ENCODE measurements at regions not wholly inside any gene's neighbourhood (a gene's known extent, or its start where the extent isn't known, plus 50 kb on each side); places are given as distances from the start of the nearest gene placed in this dataset.

DNA sequence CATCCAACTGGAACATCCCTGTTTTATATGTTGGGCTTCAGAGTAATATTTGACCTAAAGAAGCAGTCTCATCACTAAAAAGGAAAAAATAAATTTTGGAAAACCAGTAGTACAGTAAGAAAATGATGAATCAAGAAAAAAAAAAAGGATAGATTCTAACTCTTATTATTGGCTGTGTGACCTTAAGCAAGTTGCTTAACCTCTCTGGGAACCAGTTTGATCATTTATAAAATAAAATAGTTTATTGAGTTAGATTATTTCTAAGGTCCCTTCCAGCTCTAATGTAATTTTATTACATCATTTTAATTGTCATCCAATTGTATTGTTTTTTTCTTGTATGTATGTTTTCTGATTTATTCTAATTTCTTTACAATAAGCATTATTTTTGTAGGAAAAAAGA, 127.0 kb downstream of the PRELID2 start:
- H3K4me3 Mint-ChIP-seq = no peak overlapping the region
- Histone ChIP-seq H3K27ac (ENCODE audit: insufficient read depth, low read length, poor library complexity, severe bottlenecking) (no peak overlapping the region), H3K9me3 (ENCODE audit: control insufficient read depth in 2 of 2, low read length in 2 of 2) (no peaks in the 10 kb centered on the region), H3K4me3 (ENCODE audit: low read depth, low read length) (no peak overlapping the region), H3K27me3 (ENCODE audit: control insufficient read depth, insufficient read depth, low read length) (no peaks in the 10 kb centered on the region), H3K4me1 (ENCODE audit: control insufficient read depth, insufficient read depth, low read length, poor library complexity, severe bottlenecking) (no peaks in the 10 kb centered on the region), H3K36me3 (ENCODE audit: control insufficient read depth, insufficient read depth, low read length) (no peaks in the 10 kb centered on the region)
- H3K4me1 Mint-ChIP-seq = no peaks in the 10 kb centered on the region
- ATAC-seq (ENCODE audit: low read depth in 2 of 2) (no peak), DNase-seq (no peak)
- H3K9me3 Mint-ChIP-seq = no peaks in the 10 kb centered on the region
- H3K27ac Mint-ChIP-seq = no peak overlapping the region
- peaks cover 4% of the 10 kb centered on the region for H3K27me3 Mint-ChIP-seq
- H3K36me3 Mint-ChIP-seq = no peaks in the 10 kb centered on the region

DNA sequence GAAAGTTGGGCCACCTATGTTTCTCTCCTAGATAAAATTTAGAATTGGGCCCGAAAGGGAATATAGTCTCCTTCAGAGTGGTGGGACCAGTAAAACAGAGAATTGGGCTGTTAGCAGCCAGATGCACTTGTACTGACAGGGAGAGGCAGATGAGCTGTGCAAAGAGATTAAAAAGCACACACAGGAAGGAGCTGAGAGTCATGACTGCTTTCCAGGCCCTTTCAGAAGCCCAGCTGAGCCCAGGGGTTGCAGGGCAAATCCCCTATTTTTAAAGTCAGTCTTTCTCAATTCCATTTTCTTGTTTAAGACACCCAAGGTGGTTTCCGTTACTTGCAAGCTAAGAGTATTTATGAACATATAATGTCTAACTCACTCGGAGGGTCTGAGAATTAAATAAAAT, 130.4 kb downstream of the PRELID2 start:
- no peaks in the 10 kb centered on the region for H3K4me1 Mint-ChIP-seq
- no peak overlapping the region for H3K4me3 Mint-ChIP-seq
- H3K36me3 ChIP-seq (ENCODE audit: control insufficient read depth, insufficient read depth, low read length) = no peaks in the 10 kb centered on the region
- H3K36me3 Mint-ChIP-seq = no peaks in the 10 kb centered on the region
- H3K4me1 ChIP-seq (ENCODE audit: control insufficient read depth, insufficient read depth, low read length, poor library complexity, severe bottlenecking) = no peaks in the 10 kb centered on the region
- H3K27me3 Mint-ChIP-seq = no peaks in the 10 kb centered on the region
- H3K9me3 ChIP-seq (ENCODE audit: control insufficient read depth in 2 of 2, low read length in 2 of 2) = no peaks in the 10 kb centered on the region
- H3K9me3 Mint-ChIP-seq = no peaks in the 10 kb centered on the region
- H3K4me3 ChIP-seq (ENCODE audit: low read depth, low read length) = no peak overlapping the region
- DNase-seq = no peak
- no peak overlapping the region for H3K27ac ChIP-seq (ENCODE audit: insufficient read depth, low read length, poor library complexity, severe bottlenecking)
- no peak overlapping the region for H3K27ac Mint-ChIP-seq
- ATAC-seq (ENCODE audit: low read depth in 2 of 2) = no peak
- H3K27me3 ChIP-seq (ENCODE audit: control insufficient read depth, insufficient read depth, low read length) = no peaks in the 10 kb centered on the region

DNA sequence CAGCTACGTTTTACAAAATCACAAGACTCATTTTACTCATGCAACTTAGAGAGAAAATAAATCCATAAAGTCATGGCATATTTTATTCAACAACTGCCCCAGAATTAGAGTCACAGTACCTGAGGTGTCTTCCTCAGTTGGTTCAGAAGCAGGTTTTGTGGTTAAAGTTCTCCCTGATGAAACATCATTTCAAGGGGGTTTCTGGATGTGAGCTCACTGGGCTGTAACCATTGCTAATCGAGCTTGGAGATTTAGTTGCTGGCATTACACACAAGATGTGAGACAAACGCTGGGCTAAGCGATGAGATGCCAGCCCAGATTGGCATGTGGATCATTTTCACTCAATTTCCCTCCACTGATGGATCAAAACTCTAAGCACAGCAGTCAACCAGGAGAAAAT, 131.3 kb downstream of the PRELID2 start:
- H3K27ac ChIP-seq (ENCODE audit: insufficient read depth, low read length, poor library complexity, severe bottlenecking) = no peak overlapping the region
- no peaks in the 10 kb centered on the region for H3K27me3 ChIP-seq (ENCODE audit: control insufficient read depth, insufficient read depth, low read length)
- H3K36me3 ChIP-seq (ENCODE audit: control insufficient read depth, insufficient read depth, low read length) = no peaks in the 10 kb centered on the region
- Mint-ChIP-seq H3K9me3 (no peaks in the 10 kb centered on the region), H3K4me3 (no peak overlapping the region), H3K36me3 (no peaks in the 10 kb centered on the region), H3K27ac (no peak overlapping the region), H3K27me3 (no peaks in the 10 kb centered on the region), H3K4me1 (no peaks in the 10 kb centered on the region)
- no peaks in the 10 kb centered on the region for H3K4me1 ChIP-seq (ENCODE audit: control insufficient read depth, insufficient read depth, low read length, poor library complexity, severe bottlenecking)
- H3K9me3 ChIP-seq (ENCODE audit: control insufficient read depth in 2 of 2, low read length in 2 of 2) = no peaks in the 10 kb centered on the region
- no peak overlapping the region for H3K4me3 ChIP-seq (ENCODE audit: low read depth, low read length)
- DNase-seq (no peak), ATAC-seq (ENCODE audit: low read depth in 2 of 2) (no peak)

DNA sequence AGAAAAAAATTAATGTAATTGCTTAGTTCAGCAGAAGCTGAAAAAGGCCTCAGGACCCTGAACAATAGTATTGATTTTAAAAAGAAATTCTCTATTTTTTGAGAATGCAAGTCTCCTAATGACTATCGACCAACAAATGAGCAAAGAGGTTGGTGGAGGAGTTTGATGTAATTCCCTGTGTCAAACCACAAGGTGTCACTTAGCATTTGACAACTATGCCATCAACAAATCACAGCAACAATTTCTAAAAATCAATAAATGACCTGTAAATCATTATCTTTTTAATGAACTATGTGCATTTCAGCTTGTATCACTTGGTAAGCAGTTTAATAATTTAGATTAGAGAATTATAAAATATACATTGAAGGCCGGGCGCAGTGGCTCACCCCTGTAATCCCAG, 133.7 kb downstream of the PRELID2 start:
- Mint-ChIP-seq H3K27ac (no peak overlapping the region), H3K4me3 (no peak overlapping the region), H3K9me3 (no peaks in the 10 kb centered on the region), H3K36me3 (no peaks in the 10 kb centered on the region), H3K4me1 (no peaks in the 10 kb centered on the region), H3K27me3 (no peaks in the 10 kb centered on the region)
- Histone ChIP-seq H3K9me3 (ENCODE audit: control insufficient read depth in 2 of 2, low read length in 2 of 2) (no peaks in the 10 kb centered on the region), H3K27ac (ENCODE audit: insufficient read depth, low read length, poor library complexity, severe bottlenecking) (no peak overlapping the region), H3K4me3 (ENCODE audit: low read depth, low read length) (no peak overlapping the region), H3K36me3 (ENCODE audit: control insufficient read depth, insufficient read depth, low read length) (no peaks in the 10 kb centered on the region), H3K4me1 (ENCODE audit: control insufficient read depth, insufficient read depth, low read length, poor library complexity, severe bottlenecking) (no peaks in the 10 kb centered on the region), H3K27me3 (ENCODE audit: control insufficient read depth, insufficient read depth, low read length) (no peaks in the 10 kb centered on the region)
- DNase-seq (no peak), ATAC-seq (ENCODE audit: low read depth in 2 of 2) (no peak)

DNA sequence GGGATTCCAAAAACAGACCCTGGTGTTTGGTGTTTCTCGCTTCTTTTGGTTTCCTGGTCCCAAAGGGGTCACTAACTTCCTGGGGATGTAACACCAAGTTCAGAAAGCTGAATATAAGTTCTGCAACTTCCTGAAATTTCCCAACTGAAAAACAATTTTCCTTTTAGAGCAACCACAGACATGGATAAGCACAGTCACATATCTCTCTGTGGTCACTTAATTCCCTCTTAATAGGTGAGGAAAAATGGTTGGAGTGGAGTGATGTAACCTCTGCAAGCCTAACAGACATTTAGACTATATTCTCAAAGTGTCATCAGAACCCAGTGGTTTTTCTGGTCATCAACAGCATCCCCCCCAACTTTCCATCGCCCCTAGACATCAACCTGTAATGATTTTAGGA, 135.3 kb downstream of the PRELID2 start:
- H3K27ac ChIP-seq (ENCODE audit: insufficient read depth, low read length, poor library complexity, severe bottlenecking) = no peak overlapping the region
- Mint-ChIP-seq H3K9me3 (no peaks in the 10 kb centered on the region), H3K36me3 (no peaks in the 10 kb centered on the region), H3K27ac (no peak overlapping the region), H3K27me3 (no peaks in the 10 kb centered on the region), H3K4me3 (no peak overlapping the region), H3K4me1 (no peaks in the 10 kb centered on the region)
- no peaks in the 10 kb centered on the region for H3K36me3 ChIP-seq (ENCODE audit: control insufficient read depth, insufficient read depth, low read length)
- DNase-seq (no peak), ATAC-seq (ENCODE audit: low read depth in 2 of 2) (no peak)
- no peaks in the 10 kb centered on the region for H3K9me3 ChIP-seq (ENCODE audit: control insufficient read depth in 2 of 2, low read length in 2 of 2)
- H3K4me3 ChIP-seq (ENCODE audit: low read depth, low read length) = no peak overlapping the region
- H3K4me1 ChIP-seq (ENCODE audit: control insufficient read depth, insufficient read depth, low read length, poor library complexity, severe bottlenecking) = no peaks in the 10 kb centered on the region
- no peaks in the 10 kb centered on the region for H3K27me3 ChIP-seq (ENCODE audit: control insufficient read depth, insufficient read depth, low read length)

DNA sequence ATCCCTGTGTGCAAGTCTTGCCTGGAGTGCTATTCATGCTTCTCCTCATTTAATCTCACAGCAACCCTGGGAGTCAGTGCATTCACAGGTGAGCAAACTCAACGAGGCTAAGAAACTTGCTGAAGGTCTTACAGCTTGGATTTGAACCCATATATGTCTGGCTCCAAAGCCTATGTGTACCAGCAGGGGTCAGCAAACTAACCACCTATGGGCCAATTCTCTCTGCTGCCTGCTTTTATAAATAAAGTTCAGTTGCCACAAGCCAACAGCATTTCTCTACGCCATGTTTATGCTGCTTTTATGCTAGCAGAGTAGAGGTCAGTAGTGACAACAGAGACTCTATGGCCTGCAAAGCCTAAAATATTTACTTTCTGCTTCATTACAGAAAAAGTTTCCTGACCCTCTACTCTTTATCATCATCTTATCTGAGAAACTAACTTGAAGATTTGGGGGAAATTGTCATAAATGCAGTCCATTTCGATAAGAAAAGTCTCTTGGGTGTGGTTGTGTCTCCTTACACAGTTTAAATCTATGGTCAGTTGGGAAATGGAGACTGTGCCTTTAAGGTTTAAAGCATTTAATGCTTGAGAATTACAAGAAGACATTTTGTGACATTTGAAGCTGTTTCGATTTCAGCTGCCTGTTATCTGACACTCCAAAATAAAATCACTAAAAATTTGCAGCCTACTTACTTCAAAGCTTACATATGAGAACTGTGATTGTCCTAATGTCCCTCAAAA, 137.7 kb downstream of the PRELID2 start:
- Histone ChIP-seq H3K27me3 (ENCODE audit: control insufficient read depth, insufficient read depth, low read length) (no peaks in the 10 kb centered on the region), H3K36me3 (ENCODE audit: control insufficient read depth, insufficient read depth, low read length) (no peaks in the 10 kb centered on the region), H3K27ac (ENCODE audit: insufficient read depth, low read length, poor library complexity, severe bottlenecking) (no peak overlapping the region), H3K9me3 (ENCODE audit: control insufficient read depth in 2 of 2, low read length in 2 of 2) (no peaks in the 10 kb centered on the region), H3K4me3 (ENCODE audit: low read depth, low read length) (no peak overlapping the region), H3K4me1 (ENCODE audit: control insufficient read depth, insufficient read depth, low read length, poor library complexity, severe bottlenecking) (no peaks in the 10 kb centered on the region)
- Mint-ChIP-seq H3K27ac (no peak overlapping the region), H3K27me3 (no peaks in the 10 kb centered on the region), H3K4me3 (no peak overlapping the region), H3K36me3 (no peaks in the 10 kb centered on the region), H3K4me1 (no peaks in the 10 kb centered on the region), H3K9me3 (no peaks in the 10 kb centered on the region)
- ATAC-seq (ENCODE audit: low read depth in 2 of 2) (no peak), DNase-seq (peak in 2 of 3 donors; percentile 2 to 24)

DNA sequence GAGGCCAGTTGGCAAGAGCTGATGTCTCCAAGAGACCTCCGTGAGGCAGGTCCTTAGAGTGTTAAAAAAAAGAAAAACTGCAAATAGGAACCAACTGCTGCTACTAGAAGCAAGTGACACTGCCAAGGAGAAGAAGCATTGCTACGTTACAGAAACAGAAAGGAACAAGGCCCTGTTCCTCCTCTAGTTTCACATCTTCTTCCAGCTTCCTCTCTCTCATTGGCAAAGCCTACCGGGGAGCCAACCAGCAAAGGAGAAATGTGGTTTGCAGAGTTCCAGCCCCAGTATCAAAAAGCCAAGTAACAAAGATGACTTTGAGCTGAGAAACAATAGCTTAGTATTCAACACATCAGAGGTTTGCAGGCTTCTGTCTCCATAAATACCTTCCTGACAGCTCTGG, 145.9 kb downstream of the PRELID2 start:
- Histone ChIP-seq H3K9me3 (ENCODE audit: control insufficient read depth in 2 of 2, low read length in 2 of 2) (no peaks in the 10 kb centered on the region), H3K36me3 (ENCODE audit: control insufficient read depth, insufficient read depth, low read length) (no peaks in the 10 kb centered on the region), H3K4me3 (ENCODE audit: low read depth, low read length) (no peak overlapping the region), H3K27ac (ENCODE audit: insufficient read depth, low read length, poor library complexity, severe bottlenecking) (no peak overlapping the region), H3K4me1 (ENCODE audit: control insufficient read depth, insufficient read depth, low read length, poor library complexity, severe bottlenecking) (no peaks in the 10 kb centered on the region), H3K27me3 (ENCODE audit: control insufficient read depth, insufficient read depth, low read length) (no peaks in the 10 kb centered on the region)
- Mint-ChIP-seq H3K9me3 (peaks cover 0 to 1% (median 0%) of the 10 kb centered on the region in 7 donors), H3K36me3 (no peaks in the 10 kb centered on the region), H3K27me3 (peaks cover 4% of the 10 kb centered on the region), H3K4me1 (no peaks in the 10 kb centered on the region), H3K4me3 (no peak overlapping the region), H3K27ac (no peak overlapping the region)
- DNase-seq = no peak
- ATAC-seq (ENCODE audit: low read depth in 2 of 2) = no peak

DNA sequence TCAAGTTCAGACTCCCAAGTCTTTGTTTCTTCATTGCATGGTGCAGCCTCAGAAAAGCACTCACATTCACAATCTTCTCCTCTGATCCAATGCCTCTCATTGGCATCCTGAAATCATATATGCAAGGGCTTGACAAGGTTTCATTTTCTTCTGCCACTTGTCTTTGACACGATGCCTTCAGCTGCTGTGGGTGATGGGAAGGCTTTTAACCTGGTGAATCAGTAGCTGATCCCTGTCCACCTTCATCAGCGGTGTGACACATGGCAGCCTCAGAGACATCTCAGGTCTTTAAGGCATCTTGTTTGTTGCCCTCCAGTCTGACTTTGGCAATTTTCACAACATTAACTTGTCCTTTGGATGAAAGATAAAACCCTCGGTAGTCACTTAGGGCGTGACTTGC, 147.2 kb downstream of the PRELID2 start:
- H3K27ac ChIP-seq (ENCODE audit: insufficient read depth, low read length, poor library complexity, severe bottlenecking) = no peak overlapping the region
- DNase-seq (no peak), ATAC-seq (ENCODE audit: low read depth in 2 of 2) (no peak)
- H3K27me3 Mint-ChIP-seq = peaks cover 4% of the 10 kb centered on the region
- H3K4me1 ChIP-seq (ENCODE audit: control insufficient read depth, insufficient read depth, low read length, poor library complexity, severe bottlenecking) = no peaks in the 10 kb centered on the region
- H3K9me3 Mint-ChIP-seq = peaks cover 0 to 1% (median 0%) of the 10 kb centered on the region in 7 donors
- no peaks in the 10 kb centered on the region for H3K36me3 ChIP-seq (ENCODE audit: control insufficient read depth, insufficient read depth, low read length)
- H3K27ac Mint-ChIP-seq = no peak overlapping the region
- H3K36me3 Mint-ChIP-seq = no peaks in the 10 kb centered on the region
- H3K9me3 ChIP-seq (ENCODE audit: control insufficient read depth in 2 of 2, low read length in 2 of 2) = no peaks in the 10 kb centered on the region
- H3K4me1 Mint-ChIP-seq = no peaks in the 10 kb centered on the region
- H3K27me3 ChIP-seq (ENCODE audit: control insufficient read depth, insufficient read depth, low read length) = no peaks in the 10 kb centered on the region
- no peak overlapping the region for H3K4me3 ChIP-seq (ENCODE audit: low read depth, low read length)
- no peak overlapping the region for H3K4me3 Mint-ChIP-seq
